ENCODE measurements at regions not wholly inside any gene's neighbourhood (a gene's known extent, or its start where the extent isn't known, plus 50 kb on each side); places are given as distances from the start of the nearest gene placed in this dataset.

GRCh38 chr1:13945856-13946255 lies 245.9 kb downstream of the PRDM2 start:
- TF ChIP-seq CTCF (conservative IDR thresholded peaks at IDR 0.05; ENCODE audit: low read depth, low read length) = no peak
- TF ChIP-seq EZH2 (IDR thresholded peaks at IDR 0.05; ENCODE audit: borderline replicate concordance, low read depth, low read length, poor library complexity, severe bottlenecking) = no peak

Measured in A673 (cell line).